ENCODE measurements at regions not wholly inside any gene's neighbourhood (a gene's known extent, or its start where the extent isn't known, plus 50 kb on each side); places are given as distances from the start of the nearest gene placed in this dataset.

GRCh38 chr15:29334544-29334943 lies 64.9 kb upstream of the NSMCE3 start:
- TF ChIP-seq EP300 (IDR thresholded peaks at IDR 0.05): no peak
- no peak for TF ChIP-seq POLR2A (IDR thresholded peaks at IDR 0.05; ENCODE audit: low read depth)
